K562 (cell line): ENCODE measurements at regions not wholly inside any gene's neighbourhood (a gene's known extent, or its start where the extent isn't known, plus 50 kb on each side); places are given as distances from the start of the nearest gene placed in this dataset.

Experiments used
- ATAC-seq: fragments of 200-7000 bp; cut with Tn5 transposase; 3 replicates; pipeline ENCODE4 v1.9.1; 2020; ENCODE audit warnings: moderate library complexity
- BruUV-seq: library from RNA; stranded (reverse); fragments of 400-500 nt; replicated peaks from 2 replicates; lab custom pipeline; 2021; lab: Mats Ljungman, UMichigan
- CTCF ChIA-PET: fragments of 300-600 bp; formaldehyde crosslinking; extraction: SDS; loops from one replicate; lab custom pipeline; 2021; ENCODE audit warnings: low intra/inter-chr PET ratio; lab: Yijun Ruan, JAX
- POLR2A ChIA-PET: fragments of 300-600, 350-650 bp; sonication (Branson Sonifier 250); formaldehyde crosslinking; extraction: SDS; loops from one replicate; lab custom pipeline; 2021; ENCODE audit warnings: antibody characterized with exemption, inconsistent platforms; lab: Yijun Ruan, JAX
- DNase-seq, 4 experiments: peaks; one replicate each; pipeline versions ENCODE4 v3.0.0 to v3.0.0-alpha.2; 2011 to 2018; ENCODE audit warnings: low spot score in 3 of 4, mixed read lengths in 3 of 4; ENCODE audit errors: extremely low read depth in 1 of 4
- FAIRE-seq: peaks from 2 replicates; lab custom pipeline; 2011; peaks lifted over from hg19 to GRCh38; lab: Jason Lieb, UNC
- H2AFZ ChIP-seq: 2 replicates; pipeline ENCODE4 v1.6.0; 2011; ENCODE audit warnings: low read depth, low read length, control low read depth, inconsistent platforms
- H3K27ac ChIP-seq: fragments of 200-600 bp; 3 replicates; pipeline ENCODE4 v1.8.0; 2011; ENCODE audit warnings: low read depth, mild to moderate bottlenecking, control low read depth, inconsistent platforms, low read length, moderate library complexity, mixed read lengths; ENCODE audit errors: extremely low read depth
- H3K27me3 ChIP-seq, 2 experiments: fragments of 300-600 bp in 1 of 2; 2 replicates in 1 of 2; 3 replicates in 1 of 2; pipeline versions ENCODE4 v1.6.0 to v1.8.0; 2011; ENCODE audit warnings: inconsistent platforms in 2 of 2, low read length in 2 of 2, mild to moderate bottlenecking in 1 of 2, mixed read lengths in 1 of 2, moderate library complexity in 1 of 2; ENCODE audit not compliant: control insufficient read depth in 2 of 2, insufficient read depth in 2 of 2
- H3K36me3 ChIP-seq: fragments of 300-600 bp; 3 replicates; pipeline ENCODE4 v1.8.0; 2011; ENCODE audit warnings: mild to moderate bottlenecking, low read length, inconsistent platforms; ENCODE audit not compliant: control insufficient read depth, insufficient read depth
- H3K4me1 ChIP-seq, 2 experiments: fragments of 200-600 bp in 1 of 2; replicated peaks in 1 of 2; 2 replicates in 1 of 2; 3 replicates in 1 of 2; pipeline versions ENCODE4 v1.5.1 to v1.8.0; 2011; ENCODE audit warnings: inconsistent platforms in 2 of 2, low read length in 2 of 2, mild to moderate bottlenecking in 1 of 2, mixed read lengths in 1 of 2, moderate library complexity in 1 of 2; ENCODE audit not compliant: control insufficient read depth in 2 of 2, insufficient read depth in 2 of 2
- H3K4me2 ChIP-seq: 2 replicates; pipeline ENCODE4 v1.6.1; 2011; ENCODE audit warnings: low read length, control low read depth, inconsistent platforms, mixed read lengths; ENCODE audit not compliant: insufficient read depth
- H3K4me3 ChIP-seq: fragments of 200-600 bp; sonication (generic), shearing (Covaris generic); 2 replicates; pipeline ENCODE4 v1.5.1; 2016; ENCODE audit warnings: control low read depth, inconsistent platforms
- H3K79me2 ChIP-seq: fragments of 200-600 bp; 3 replicates; pipeline ENCODE4 v1.8.0; 2011; ENCODE audit warnings: low read length, inconsistent platforms; ENCODE audit not compliant: control insufficient read depth, insufficient read depth
- H3K9ac ChIP-seq, 2 experiments: 2 replicates each; pipeline versions ENCODE4 v1.6.0 to v1.6.1; 2011; ENCODE audit warnings: low read depth in 2 of 2, low read length in 2 of 2, control low read depth in 1 of 2, inconsistent platforms in 1 of 2, mild to moderate bottlenecking in 1 of 2, mixed read lengths in 1 of 2; ENCODE audit not compliant: insufficient read depth in 1 of 2
- H3K9me1 ChIP-seq: one replicate; pipeline ENCODE4 v1.6.0; 2011; ENCODE audit warnings: inconsistent platforms, mild to moderate bottlenecking, low read length, moderate library complexity; ENCODE audit not compliant: control insufficient read depth, insufficient read depth
- H3K9me3 ChIP-seq: replicated peaks from 2 replicates; pipeline ENCODE4 v1.5.1; 2011; ENCODE audit warnings: low read depth, low read length, inconsistent platforms; ENCODE audit not compliant: control insufficient read depth, insufficient read depth
- H4K20me1 ChIP-seq: replicated peaks from 2 replicates; pipeline ENCODE4 v1.6.1; 2011; ENCODE audit warnings: low read length, inconsistent platforms, mixed read lengths; ENCODE audit not compliant: control insufficient read depth, insufficient read depth
- C11orf30 ChIP-seq: fragments of 450-650 bp; IDR thresholded peaks from 2 replicates; pipeline ENCODE4 v1.6.1; 2016; ENCODE audit warnings: low read depth, mild to moderate bottlenecking
- CREB1 ChIP-seq, 2 experiments: sonication (generic) in 1 of 2; formaldehyde crosslinking in 1 of 2; IDR thresholded peaks; 2 replicates each; pipeline versions ENCODE4 v1.6.1 to v1.8.0; 2012 to 2022; ENCODE audit warnings: inconsistent platforms in 1 of 2, mild to moderate bottlenecking in 1 of 2, missing genetic modification reagents in 1 of 2, moderate library complexity in 1 of 2
- CXXC5 ChIP-seq: fragments of 250-450 bp; sonication (Bioruptor Pico); IDR thresholded peaks from 2 replicates; pipeline ENCODE4 v1.8.0; 2022; ENCODE audit warnings: inconsistent platforms, mild to moderate bottlenecking, moderate library complexity
- KDM2B ChIP-seq: fragments of 250-450 bp; sonication (Bioruptor Pico); IDR thresholded peaks from 2 replicates; pipeline ENCODE4 v1.8.0; 2021; ENCODE audit warnings: mild to moderate bottlenecking, moderate library complexity
- MAFF ChIP-seq: IDR thresholded peaks from 2 replicates; pipeline ENCODE4 v1.6.1; 2012; ENCODE audit warnings: low read length, improper control_type of control experiment
- MAFG ChIP-seq: fragments of 450-650 bp; conservative IDR thresholded peaks from 2 replicates; pipeline ENCODE4 v1.6.1; 2016; ENCODE audit warnings: missing genetic modification characterization, missing compliant biosample characterization
- ZNF140 ChIP-seq: fragments of 250-450 bp; sonication (Bioruptor Pico); IDR thresholded peaks from 2 replicates; pipeline ENCODE4 v1.8.0; 2021; ENCODE audit warnings: moderate library complexity, mild to moderate bottlenecking, inconsistent platforms
- ZNF316 ChIP-seq: fragments of 450-650 bp; IDR thresholded peaks from 2 replicates; pipeline ENCODE4 v1.6.1; 2016
- WGBS: fragments of 100-300 bp; shearing (Covaris generic); methylation state at CpG from one replicate; pipeline ENCODE4 v1.1.6; 2016; ENCODE audit warnings: low coverage, mixed read lengths; ENCODE audit not compliant: insufficient coverage; ENCODE audit errors: missing lambda C conversion rate; 5-methylcytosine and 5-hydroxymethylcytosine counted together
- in situ Hi-C: fragments of 300-500 bp; cut with MboI; formaldehyde crosslinking; loops from 4 replicates; pipeline ENCODE4 v1.15.0; 2018; ENCODE audit warnings: inconsistent platforms, mixed read lengths
- intact Hi-C: fragments of 100-400 bp; cut with micrococcal nuclease; formaldehyde crosslinking; loops from 2 replicates; pipeline ENCODE4 v1.14.2; 2022
- TF ChIP-seq, protein P1 (sequence below), 2 experiments: fragments of 150-350 bp in 1 of 2; IDR thresholded peaks; 2 replicates each; pipeline ENCODE4 v1.6.1; 2012 to 2016; ENCODE audit warnings: low read depth in 2 of 2, low read length in 2 of 2, mild to moderate bottlenecking in 1 of 2, moderate library complexity in 1 of 2

DNA sequence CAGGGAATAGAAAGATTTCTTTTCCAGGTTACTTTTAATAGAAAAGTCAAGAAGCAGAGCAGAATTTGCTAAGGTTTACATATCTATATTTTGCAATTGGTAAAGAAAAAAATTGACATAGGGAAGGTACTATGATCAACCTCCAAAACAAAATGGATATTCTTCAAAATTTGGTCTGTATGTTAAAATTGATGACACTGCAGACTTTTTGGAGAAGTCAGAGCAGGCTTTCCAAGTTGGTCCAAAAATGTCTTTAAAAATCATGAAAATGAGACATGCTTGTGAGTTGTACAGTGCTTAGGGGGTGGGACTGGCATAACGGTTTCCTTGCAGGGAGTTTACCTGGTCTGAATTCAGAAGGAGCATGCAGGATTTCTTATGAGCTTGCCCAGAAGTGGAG, 77.0 kb downstream of the TFPI2 start:
- POLR2A ChIA-PET, result no interaction called here
- TF ChIP-seq C11orf30, result peak; percentile 31; the same call in 1 of the 2 replicates
- TF ChIP-seq KDM2B (CRISPR knock-in tag), result no peak
- TF ChIP-seq MAFG, result 0 out of 2 replicates have a peak, but pooled peaks have one; percentile 34
- TF ChIP-seq MAFF, result 0 out of 2 replicates have a peak, but pooled peaks have one; percentile 24
- peak; percentile 76 for TF ChIP-seq ZNF316
- TF ChIP-seq, all 486 proteins: peak for 4
- no peak overlapping the region for H3K4me2 ChIP-seq
- no peaks in the 10 kb centered on the region for H4K20me1 ChIP-seq
- H3K9ac ChIP-seq, result no peak overlapping the region
- DNase-seq (no peak), FAIRE-seq (no peak), ATAC-seq (no peak)
- H3K4me1 ChIP-seq, result no peaks in the 10 kb centered on the region
- BruUV-seq, result no TSS peak
- WGBS, result 0% methylated on average over 1 of the region's 1 CpG
- H3K9me1 ChIP-seq, result no peaks in the 10 kb centered on the region
- no peak overlapping the region for H2AFZ ChIP-seq
- H3K4me3 ChIP-seq, result no peak overlapping the region
- in situ Hi-C loops, result no loop called here
- intact Hi-C loops, result no loop called here
- no peaks in the 10 kb centered on the region for H3K79me2 ChIP-seq
- H3K27ac ChIP-seq, result no peak overlapping the region
- H3K27me3 ChIP-seq, result no peaks in the 10 kb centered on the region
- no peaks in the 10 kb centered on the region for H3K9me3 ChIP-seq
- CTCF ChIA-PET, result no interaction called here
- no peaks in the 10 kb centered on the region for H3K36me3 ChIP-seq

DNA sequence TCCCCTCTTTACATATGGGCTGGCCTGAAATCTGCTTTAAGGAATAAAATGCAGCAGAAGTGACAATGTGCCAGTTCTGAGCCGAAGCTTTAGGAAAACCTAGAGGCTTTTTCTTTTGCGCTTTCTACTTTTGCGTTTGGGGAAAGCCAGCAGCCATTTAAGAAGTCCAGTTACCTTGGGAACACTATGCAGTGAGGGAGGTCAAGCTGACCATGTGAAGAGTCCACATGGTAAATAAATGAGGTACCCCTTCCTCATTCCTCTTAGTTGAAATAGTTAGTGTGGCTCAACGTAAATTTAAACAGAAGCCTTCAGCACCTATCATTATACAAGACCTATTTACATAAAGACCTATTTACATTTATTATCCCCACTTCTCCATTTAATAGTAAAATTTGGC, 78.5 kb downstream of the TFPI2 start:
- H4K20me1 ChIP-seq, result no peaks in the 10 kb centered on the region
- in situ Hi-C loops, result no loop called here
- TF ChIP-seq, protein P1, sequence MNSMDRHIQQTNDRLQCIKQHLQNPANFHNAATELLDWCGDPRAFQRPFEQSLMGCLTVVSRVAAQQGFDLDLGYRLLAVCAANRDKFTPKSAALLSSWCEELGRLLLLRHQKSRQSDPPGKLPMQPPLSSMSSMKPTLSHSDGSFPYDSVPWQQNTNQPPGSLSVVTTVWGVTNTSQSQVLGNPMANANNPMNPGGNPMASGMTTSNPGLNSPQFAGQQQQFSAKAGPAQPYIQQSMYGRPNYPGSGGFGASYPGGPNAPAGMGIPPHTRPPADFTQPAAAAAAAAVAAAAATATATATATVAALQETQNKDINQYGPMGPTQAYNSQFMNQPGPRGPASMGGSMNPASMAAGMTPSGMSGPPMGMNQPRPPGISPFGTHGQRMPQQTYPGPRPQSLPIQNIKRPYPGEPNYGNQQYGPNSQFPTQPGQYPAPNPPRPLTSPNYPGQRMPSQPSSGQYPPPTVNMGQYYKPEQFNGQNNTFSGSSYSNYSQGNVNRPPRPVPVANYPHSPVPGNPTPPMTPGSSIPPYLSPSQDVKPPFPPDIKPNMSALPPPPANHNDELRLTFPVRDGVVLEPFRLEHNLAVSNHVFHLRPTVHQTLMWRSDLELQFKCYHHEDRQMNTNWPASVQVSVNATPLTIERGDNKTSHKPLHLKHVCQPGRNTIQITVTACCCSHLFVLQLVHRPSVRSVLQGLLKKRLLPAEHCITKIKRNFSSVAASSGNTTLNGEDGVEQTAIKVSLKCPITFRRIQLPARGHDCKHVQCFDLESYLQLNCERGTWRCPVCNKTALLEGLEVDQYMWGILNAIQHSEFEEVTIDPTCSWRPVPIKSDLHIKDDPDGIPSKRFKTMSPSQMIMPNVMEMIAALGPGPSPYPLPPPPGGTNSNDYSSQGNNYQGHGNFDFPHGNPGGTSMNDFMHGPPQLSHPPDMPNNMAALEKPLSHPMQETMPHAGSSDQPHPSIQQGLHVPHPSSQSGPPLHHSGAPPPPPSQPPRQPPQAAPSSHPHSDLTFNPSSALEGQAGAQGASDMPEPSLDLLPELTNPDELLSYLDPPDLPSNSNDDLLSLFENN (IDR thresholded peaks at IDR 0.05; ENCODE audit: low read depth in 2 of 2, low read length in 2 of 2), result no peak
- TF ChIP-seq KDM2B (CRISPR knock-in tag) (no peak), ZNF140 (CRISPR knock-in tag) (no peak), CREB1 (IDR thresholded peaks at IDR 0.05) (no peak), CREB1 (CRISPR knock-in tag; IDR thresholded peaks at IDR 0.05) (no peak), CXXC5 (CRISPR knock-in tag) (no peak)

More for the DNA sequence above, 78.5 kb downstream of the TFPI2 start:
- Histone ChIP-seq H3K27ac (no peak overlapping the region), H3K9me3 (no peaks in the 10 kb centered on the region), H3K9me1 (no peaks in the 10 kb centered on the region), H3K4me3 (no peak overlapping the region), H3K4me2 (no peak overlapping the region), H2AFZ (no peak overlapping the region), H3K9ac (no peak overlapping the region), H3K4me1 (no peaks in the 10 kb centered on the region), H3K27me3 (no peaks in the 10 kb centered on the region), H3K79me2 (no peaks in the 10 kb centered on the region), H3K36me3 (no peaks in the 10 kb centered on the region)
- 6% methylated on average over 4 of the region's 4 CpGs for WGBS
- CTCF ChIA-PET, result no interaction called here
- ATAC-seq (no peak), FAIRE-seq (no peak), DNase-seq (no peak)
- no TSS peak for BruUV-seq
- POLR2A ChIA-PET, result no interaction called here
- intact Hi-C loops, result no loop called here
